ENCODE measurements at regions not wholly inside any gene's neighbourhood (a gene's known extent, or its start where the extent isn't known, plus 50 kb on each side); places are given as distances from the start of the nearest gene placed in this dataset.

DNA sequence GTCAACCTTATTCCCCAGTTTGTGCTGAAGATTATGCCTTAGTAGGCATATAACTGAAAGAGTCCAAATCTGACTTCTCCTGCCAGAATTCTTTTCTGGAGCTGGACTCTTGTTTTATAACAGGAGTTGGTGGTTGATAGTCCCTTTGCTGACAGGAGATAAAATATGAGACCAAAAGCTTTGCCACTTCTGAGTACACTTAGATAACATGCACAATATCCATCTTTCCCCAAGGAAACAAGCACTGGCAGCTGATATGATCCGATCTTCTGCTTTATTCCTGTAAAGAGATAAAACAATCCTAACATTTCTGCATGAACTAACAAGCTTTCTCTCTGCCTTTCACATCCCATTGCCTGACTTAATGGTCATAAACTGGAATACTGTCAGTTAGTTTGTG, 1265.4 kb upstream of the ADGRB3 start:
- H3K9ac ChIP-seq (ENCODE audit: low read length) = no peak overlapping the region
- no peak overlapping the region for H2AFZ ChIP-seq (ENCODE audit: low read depth, low read length)
- no peaks in the 10 kb centered on the region for H4K20me1 ChIP-seq (ENCODE audit: insufficient read depth, low read length)
- no peak overlapping the region for H3K4me2 ChIP-seq (ENCODE audit: low read length)
- TF ChIP-seq, protein P1, sequence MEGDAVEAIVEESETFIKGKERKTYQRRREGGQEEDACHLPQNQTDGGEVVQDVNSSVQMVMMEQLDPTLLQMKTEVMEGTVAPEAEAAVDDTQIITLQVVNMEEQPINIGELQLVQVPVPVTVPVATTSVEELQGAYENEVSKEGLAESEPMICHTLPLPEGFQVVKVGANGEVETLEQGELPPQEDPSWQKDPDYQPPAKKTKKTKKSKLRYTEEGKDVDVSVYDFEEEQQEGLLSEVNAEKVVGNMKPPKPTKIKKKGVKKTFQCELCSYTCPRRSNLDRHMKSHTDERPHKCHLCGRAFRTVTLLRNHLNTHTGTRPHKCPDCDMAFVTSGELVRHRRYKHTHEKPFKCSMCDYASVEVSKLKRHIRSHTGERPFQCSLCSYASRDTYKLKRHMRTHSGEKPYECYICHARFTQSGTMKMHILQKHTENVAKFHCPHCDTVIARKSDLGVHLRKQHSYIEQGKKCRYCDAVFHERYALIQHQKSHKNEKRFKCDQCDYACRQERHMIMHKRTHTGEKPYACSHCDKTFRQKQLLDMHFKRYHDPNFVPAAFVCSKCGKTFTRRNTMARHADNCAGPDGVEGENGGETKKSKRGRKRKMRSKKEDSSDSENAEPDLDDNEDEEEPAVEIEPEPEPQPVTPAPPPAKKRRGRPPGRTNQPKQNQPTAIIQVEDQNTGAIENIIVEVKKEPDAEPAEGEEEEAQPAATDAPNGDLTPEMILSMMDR (IDR thresholded peaks at IDR 0.05; ENCODE audit: low read depth, low read length) = no peak
- no peak for TF ChIP-seq EZH2phosphoT487 (IDR thresholded peaks at IDR 0.05; ENCODE audit: low read depth)
- no peak overlapping the region for H3K4me3 ChIP-seq (ENCODE audit: low read length)
- H3K27me3 ChIP-seq (ENCODE audit: low read depth, low read length) = no peaks in the 10 kb centered on the region
- H3K36me3 ChIP-seq (replicated peaks; ENCODE audit: low read depth, low read length) = no peaks in the 10 kb centered on the region
- H3K4me1 ChIP-seq (ENCODE audit: low read length) = no peaks in the 10 kb centered on the region
- H3K9me3 ChIP-seq (ENCODE audit: insufficient read depth, low read length) = no peaks in the 10 kb centered on the region
- no peaks in the 10 kb centered on the region for H3K79me2 ChIP-seq (ENCODE audit: low read length)
- H3K27ac ChIP-seq (ENCODE audit: low read length) = no peak overlapping the region

DNA sequence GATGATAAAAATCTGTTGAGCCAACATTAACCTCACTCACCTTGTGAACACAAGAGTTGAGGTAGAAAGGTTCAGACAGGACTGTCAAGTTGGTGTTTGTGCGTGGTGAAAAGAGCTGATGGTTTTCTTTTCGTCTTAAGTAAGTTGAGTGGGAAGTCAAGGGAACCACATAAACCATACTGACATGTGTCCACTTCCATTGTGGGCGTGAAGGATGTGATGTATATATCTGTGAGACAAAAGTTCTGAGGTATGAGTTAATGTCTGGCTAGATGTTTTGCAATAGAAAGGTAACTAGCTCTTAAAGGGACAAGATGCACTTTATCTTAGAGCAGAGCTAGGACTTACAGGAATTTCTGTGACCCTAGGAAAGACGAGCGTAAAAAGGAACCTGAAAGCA, 1272.1 kb upstream of the ADGRB3 start:
- H3K4me3 ChIP-seq (ENCODE audit: low read length) = no peak overlapping the region
- H3K9ac ChIP-seq (ENCODE audit: low read length) = no peak overlapping the region
- no peak for TF ChIP-seq EZH2phosphoT487 (IDR thresholded peaks at IDR 0.05; ENCODE audit: low read depth)
- TF ChIP-seq, protein P1 (IDR thresholded peaks at IDR 0.05; ENCODE audit: low read depth, low read length) = no peak
- no peak overlapping the region for H3K27ac ChIP-seq (ENCODE audit: low read length)
- H4K20me1 ChIP-seq (ENCODE audit: insufficient read depth, low read length) = no peaks in the 10 kb centered on the region
- H3K4me2 ChIP-seq (ENCODE audit: low read length) = no peak overlapping the region
- peaks cover 11% of the 10 kb centered on the region for H3K4me1 ChIP-seq (ENCODE audit: low read length)
- no peak overlapping the region for H2AFZ ChIP-seq (ENCODE audit: low read depth, low read length)
- no peaks in the 10 kb centered on the region for H3K79me2 ChIP-seq (ENCODE audit: low read length)
- no peaks in the 10 kb centered on the region for H3K9me3 ChIP-seq (ENCODE audit: insufficient read depth, low read length)
- no peaks in the 10 kb centered on the region for H3K36me3 ChIP-seq (replicated peaks; ENCODE audit: low read depth, low read length)
- H3K27me3 ChIP-seq (ENCODE audit: low read depth, low read length) = no peaks in the 10 kb centered on the region

DNA sequence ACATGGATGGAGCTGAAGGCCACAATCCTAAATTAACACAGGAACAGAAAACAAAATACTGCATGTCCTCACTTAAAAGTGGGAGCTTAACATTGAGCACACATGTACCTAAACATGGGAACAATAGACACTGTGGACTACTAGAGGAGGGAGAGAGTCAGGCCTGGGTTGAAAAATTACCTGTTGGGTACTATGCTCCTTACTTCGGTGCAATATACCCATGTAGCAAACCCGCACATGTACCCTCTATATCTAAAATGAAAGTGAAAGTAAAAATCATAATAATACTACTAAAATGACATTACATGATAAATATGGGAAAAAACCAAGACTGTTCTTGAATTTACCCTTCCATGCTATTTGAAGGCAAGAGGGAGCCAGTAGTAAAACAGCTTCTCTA, 1273.8 kb upstream of the ADGRB3 start:
- TF ChIP-seq EZH2phosphoT487 (IDR thresholded peaks at IDR 0.05; ENCODE audit: low read depth) = no peak
- TF ChIP-seq, protein P1 (IDR thresholded peaks at IDR 0.05; ENCODE audit: low read depth, low read length) = no peak
- H4K20me1 ChIP-seq (ENCODE audit: insufficient read depth, low read length) = no peaks in the 10 kb centered on the region
- peak overlapping the region; percentile 78 for H2AFZ ChIP-seq (ENCODE audit: low read depth, low read length)
- peaks cover 21% of the 10 kb centered on the region for H3K4me1 ChIP-seq (ENCODE audit: low read length)
- H3K4me2 ChIP-seq (ENCODE audit: low read length) = peak overlapping the region; percentile 32
- H3K27me3 ChIP-seq (ENCODE audit: low read depth, low read length) = no peaks in the 10 kb centered on the region
- H3K79me2 ChIP-seq (ENCODE audit: low read length) = no peaks in the 10 kb centered on the region
- H3K36me3 ChIP-seq (replicated peaks; ENCODE audit: low read depth, low read length) = peaks cover 2% of the 10 kb centered on the region
- no peak overlapping the region for H3K27ac ChIP-seq (ENCODE audit: low read length)
- peak overlapping the region; percentile 29; the same call in 1 of the 2 replicates for H3K4me3 ChIP-seq (ENCODE audit: low read length)
- H3K9me3 ChIP-seq (ENCODE audit: insufficient read depth, low read length) = 0 out of 2 replicates have a peak, but pooled peaks cover 3% of the 10 kb centered on the region
- no peak overlapping the region for H3K9ac ChIP-seq (ENCODE audit: low read length)

DNA sequence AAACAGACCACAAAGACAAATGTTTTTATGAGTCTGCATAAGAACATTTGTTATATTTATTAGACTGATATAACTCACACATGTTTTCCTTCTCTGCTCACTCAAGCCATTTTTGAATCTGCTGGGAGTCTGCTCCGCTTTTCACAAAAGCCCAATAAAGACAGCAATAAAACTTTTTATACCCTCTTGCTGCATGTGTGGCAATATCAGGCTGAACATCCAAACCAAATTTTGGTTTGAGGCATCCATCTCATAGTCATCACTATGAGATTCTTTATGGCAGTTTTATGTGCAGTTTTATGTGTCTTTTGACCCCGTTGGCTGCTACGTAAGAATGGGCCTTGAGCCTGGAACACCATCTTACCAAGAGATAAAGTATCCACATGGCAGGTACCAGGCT, 1276.8 kb upstream of the ADGRB3 start:
- Histone ChIP-seq H3K4me2 (ENCODE audit: low read length) (no peak overlapping the region), H3K4me3 (ENCODE audit: low read length) (no peak overlapping the region), H3K27me3 (ENCODE audit: low read depth, low read length) (no peaks in the 10 kb centered on the region), H2AFZ (ENCODE audit: low read depth, low read length) (no peak overlapping the region), H3K27ac (ENCODE audit: low read length) (no peak overlapping the region), H3K9ac (ENCODE audit: low read length) (no peak overlapping the region), H3K9me3 (ENCODE audit: insufficient read depth, low read length) (0 out of 2 replicates have a peak, but pooled peaks cover 3% of the 10 kb centered on the region), H3K4me1 (ENCODE audit: low read length) (peaks cover 21% of the 10 kb centered on the region), H4K20me1 (ENCODE audit: insufficient read depth, low read length) (no peaks in the 10 kb centered on the region), H3K36me3 (replicated peaks; ENCODE audit: low read depth, low read length) (peaks cover 2% of the 10 kb centered on the region), H3K79me2 (ENCODE audit: low read length) (no peaks in the 10 kb centered on the region)
- TF ChIP-seq, protein P1 (IDR thresholded peaks at IDR 0.05; ENCODE audit: low read depth, low read length) = no peak
- TF ChIP-seq EZH2phosphoT487 (IDR thresholded peaks at IDR 0.05; ENCODE audit: low read depth) = no peak
